Lower leg skin (tissue), 4 donors: ENCODE measurements at regions not wholly inside any gene's neighbourhood (a gene's known extent, or its start where the extent isn't known, plus 50 kb on each side); places are given as distances from the start of the nearest gene placed in this dataset.

ENCODE experiments used
- DNase-seq, 2 donors: peaks; one replicate each; pipeline ENCODE4 v3.0.0-alpha.2; 2019; ENCODE audit warnings: low spot score in 2 of 2
- H3K4me3 ChIP-seq: fragments of 200-600 bp; sonication (generic); 2 replicates; pipeline ENCODE4 v1.5.1; 2017; ENCODE audit warnings: mild to moderate bottlenecking, low read depth; ENCODE audit not compliant: poor library complexity, severe bottlenecking
- CTCF ChIP-seq, 3 donors: fragments of 450-650 bp; IDR thresholded peaks; one replicate each; pipeline ENCODE4 v1.5.1; 2016; ENCODE audit warnings: antibody characterized with exemption in 3 of 3, mild to moderate bottlenecking in 3 of 3, moderate library complexity in 2 of 3
- POLR2A ChIP-seq, 2 donors: fragments of 450-650 bp; IDR thresholded peaks; one replicate each; pipeline ENCODE4 v1.6.1; 2016 to 2017; ENCODE audit warnings: antibody characterized with exemption in 2 of 2, mild to moderate bottlenecking in 1 of 2, moderate library complexity in 1 of 2
- WGBS, 2 donors: methylation state at CpG; one replicate each; pipeline ENCODE4 v1.1.5; 2018; 5-methylcytosine and 5-hydroxymethylcytosine counted together
- intact Hi-C: fragments of 100-400 bp; cut with DNase I; formaldehyde crosslinking; loops from one replicate; pipeline ENCODE4 v1.15.0; 2023; ENCODE audit warnings: low total_unique reads

GRCh38 chr6:3520281-3521230 is 63.7 kb upstream of the SLC22A23 start:
- intact Hi-C loops = no loop called here
- no peak overlapping the region for H3K4me3 ChIP-seq
- 88 to 91% methylated on average over 10 of the region's 10 CpGs for WGBS, 2 donors
- DNase-seq = no peak
- no peak for TF ChIP-seq POLR2A (IDR thresholded peaks at IDR 0.05)
- TF ChIP-seq CTCF (IDR thresholded peaks at IDR 0.05) = no peak

DNA sequence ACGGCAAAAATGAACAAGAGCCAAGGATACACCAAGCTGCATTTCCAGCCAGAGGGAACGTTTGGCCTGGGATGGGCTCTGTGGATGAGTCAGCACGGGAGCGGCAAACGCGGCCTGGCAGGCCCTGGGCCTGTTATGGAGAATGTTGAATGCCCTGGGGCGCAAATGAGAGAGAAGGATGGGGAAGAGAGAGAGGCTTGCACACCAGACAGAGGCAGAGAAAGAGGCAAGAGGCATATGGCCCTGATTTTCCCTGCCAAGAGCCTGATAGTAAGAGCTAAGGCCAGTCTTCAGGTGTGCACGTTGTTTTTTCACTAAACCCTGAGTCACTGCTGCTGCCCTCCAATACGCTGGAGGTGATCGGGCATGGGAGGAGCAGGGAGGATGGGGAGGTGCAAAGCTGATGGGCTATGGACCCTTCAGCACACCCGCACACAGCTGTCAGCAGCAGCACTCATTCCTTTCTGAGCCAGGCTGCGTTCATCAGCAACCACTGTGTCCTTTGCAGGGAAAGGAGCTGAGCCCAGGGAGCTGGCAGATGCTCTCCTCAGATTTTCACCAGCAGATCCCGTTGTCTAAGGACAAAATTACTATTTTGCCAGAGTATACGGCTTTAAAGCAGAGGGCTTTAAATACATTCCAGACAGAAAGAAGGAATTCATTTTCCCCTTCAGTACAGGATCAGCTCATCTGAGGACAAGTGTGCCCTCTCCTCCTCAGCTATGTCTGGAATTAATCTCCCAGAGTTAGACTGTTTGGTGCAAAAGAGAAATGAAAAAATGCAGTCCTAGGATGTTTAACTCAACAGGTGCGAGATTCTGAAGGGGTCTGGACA is 61.7 kb upstream of the SLC22A23 start:
- 23 to 31% methylated on average over 15 of the region's 15 CpGs for WGBS, 2 donors
- DNase-seq = peak; percentile 63 to 92
- TF ChIP-seq POLR2A (IDR thresholded peaks at IDR 0.05) (no peak), CTCF (IDR thresholded peaks at IDR 0.05) (no peak)
- intact Hi-C loops = no loop called here
- H3K4me3 ChIP-seq = no peak overlapping the region

GRCh38 chr6:3517350-3517749 is 60.5 kb upstream of the SLC22A23 start:
- peak in 1 of 2 donors; percentile 45 for DNase-seq
- 74 to 75% methylated on average over 6 of the region's 6 CpGs for WGBS, 2 donors
- intact Hi-C loops = no loop called here
- TF ChIP-seq POLR2A (IDR thresholded peaks at IDR 0.05) (no peak), CTCF (IDR thresholded peaks at IDR 0.05) (no peak)
- H3K4me3 ChIP-seq = no peak overlapping the region

DNA sequence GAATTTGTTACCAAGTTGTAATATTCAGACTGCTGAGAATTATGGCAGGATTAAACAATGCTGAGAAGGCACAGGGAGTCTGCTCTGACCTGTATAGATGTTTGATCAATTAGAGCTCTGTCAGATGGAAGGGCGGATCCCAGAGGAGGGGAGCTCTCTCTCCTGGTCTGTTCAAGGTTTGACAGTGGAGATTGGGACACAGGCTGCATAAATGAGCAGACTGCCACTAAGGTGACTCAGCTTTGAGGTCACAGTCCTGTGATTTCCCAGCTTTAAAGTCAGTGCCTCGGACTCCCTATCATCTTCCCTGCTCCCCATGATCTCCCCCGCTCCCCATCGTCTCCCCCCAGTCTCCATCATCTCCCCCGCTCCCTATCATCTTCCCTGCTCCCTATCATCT is 59.2 kb upstream of the SLC22A23 start:
- H3K4me3 ChIP-seq = no peak overlapping the region
- DNase-seq = no peak
- WGBS, 2 donors = 82 to 85% methylated on average over 5 of the region's 5 CpGs
- intact Hi-C loops = no loop called here
- TF ChIP-seq CTCF (IDR thresholded peaks at IDR 0.05) (no peak), POLR2A (IDR thresholded peaks at IDR 0.05) (no peak)

DNA sequence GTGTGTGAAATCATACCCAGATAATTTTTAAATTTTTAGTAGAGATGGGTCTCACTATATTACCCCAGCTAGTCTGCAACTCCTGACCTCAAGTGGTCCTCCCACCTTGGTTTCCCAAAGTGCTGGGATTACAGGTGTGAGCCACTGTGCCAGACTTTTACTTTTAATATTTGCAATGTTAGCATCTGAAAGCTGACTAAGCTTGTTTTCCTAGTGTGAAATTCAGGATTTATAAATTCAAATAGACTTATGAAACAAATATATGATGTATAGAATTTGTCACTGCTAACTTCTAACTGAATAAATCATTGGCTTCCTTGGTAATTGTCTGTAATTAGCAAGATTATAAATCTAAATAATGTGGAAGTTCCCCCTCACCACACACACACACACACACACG is 58.8 kb upstream of the SLC22A23 start:
- 26 to 43% methylated on average over 1 of the region's 1 CpG for WGBS, 2 donors
- intact Hi-C loops = no loop called here
- DNase-seq = no peak
- no peak overlapping the region for H3K4me3 ChIP-seq
- TF ChIP-seq POLR2A (IDR thresholded peaks at IDR 0.05) = no peak
- no peak for TF ChIP-seq CTCF (IDR thresholded peaks at IDR 0.05)
